Stomach (tissue), 4 donors: ENCODE measurements at regions not wholly inside any gene's neighbourhood (a gene's known extent, or its start where the extent isn't known, plus 50 kb on each side); places are given as distances from the start of the nearest gene placed in this dataset.

Source experiments
- CTCF ChIP-seq, 7 experiments: fragments of 450-650 bp in 4 of 7; fragments of 200-600 bp in 3 of 7; sonication (generic) in 3 of 7; IDR thresholded peaks; one replicate each; pipeline ENCODE4 v1.5.1; 2016 to 2019; ENCODE audit warnings: antibody characterized with exemption in 7 of 7, control low read depth in 2 of 7, mild to moderate bottlenecking in 1 of 7
- EP300 ChIP-seq: sonication (generic); formaldehyde crosslinking; IDR thresholded peaks from one replicate; pipeline ENCODE4 v1.6.1; 2017; ENCODE audit warnings: antibody characterized with exemption

GRCh38 chr5:163978897-163979296 is 473.5 kb downstream of the MAT2B start:
- TF ChIP-seq CTCF (IDR thresholded peaks at IDR 0.05): no peak
- TF ChIP-seq EP300: no peak
